WI38 (cell line): ENCODE measurements at regions not wholly inside any gene's neighbourhood (a gene's known extent, or its start where the extent isn't known, plus 50 kb on each side); places are given as distances from the start of the nearest gene placed in this dataset.

Source experiments
- H3K4me3 ChIP-seq: 2 replicates; pipeline ENCODE4 v1.5.1; 2011; ENCODE audit warnings: low read depth, mild to moderate bottlenecking, control low read depth, low read length
- CTCF ChIP-seq: IDR thresholded peaks from 2 replicates; pipeline ENCODE4 v1.5.1; 2012; ENCODE audit warnings: low read depth, mild to moderate bottlenecking, control low read depth, low read length

- TF ChIP-seq CTCF: no peak
- no peak overlapping the region for H3K4me3 ChIP-seq
These were observed 183.4 kb downstream of the MZT1 start for GRCh38 chr13:72544042-72544441.

GRCh38 chr13:72542241-72542640 is 185.2 kb downstream of the MZT1 start:
- TF ChIP-seq CTCF: no peak
- no peak overlapping the region for H3K4me3 ChIP-seq

GRCh38 chr13:72541674-72542073 is 185.8 kb downstream of the MZT1 start:
- no peak overlapping the region for H3K4me3 ChIP-seq
- no peak for TF ChIP-seq CTCF

GRCh38 chr13:72540881-72541280 is 186.5 kb downstream of the MZT1 start:
- H3K4me3 ChIP-seq: no peak overlapping the region
- TF ChIP-seq CTCF: no peak

- TF ChIP-seq CTCF: no peak
- H3K4me3 ChIP-seq: no peak overlapping the region
These were observed 187.5 kb downstream of the MZT1 start for GRCh38 chr13:72539925-72540324.

GRCh38 chr13:72537782-72538181 is 189.6 kb downstream of the MZT1 start:
- no peak for TF ChIP-seq CTCF
- H3K4me3 ChIP-seq: no peak overlapping the region

- no peak for TF ChIP-seq CTCF
- H3K4me3 ChIP-seq: no peak overlapping the region
These were observed 190.0 kb downstream of the MZT1 start for GRCh38 chr13:72537395-72537780.
